ENCODE measurements at regions not wholly inside any gene's neighbourhood (a gene's known extent, or its start where the extent isn't known, plus 50 kb on each side); places are given as distances from the start of the nearest gene placed in this dataset.
"Not testable (repeated sequence)": the region's sequence is repeated elsewhere in the genome, so short reads cannot be mapped to it uniquely, and the experiment has no call there.

- DNase-seq (ENCODE audit: low spot score) = no peak
Observed at GRCh38 chrX:124426288-124427169, 80.2 kb downstream of the SH2D1A start.

GRCh38 chrX:124433186-124433585 is 86.8 kb downstream of the SH2D1A start:
- DNase-seq (ENCODE audit: low spot score) = no peak

GRCh38 chrX:124435616-124436015 is 89.3 kb downstream of the SH2D1A start:
- no peak for DNase-seq (ENCODE audit: low spot score)

GRCh38 chrX:124440695-124441094 is 94.3 kb downstream of the SH2D1A start:
- no peak for DNase-seq (ENCODE audit: low spot score)

- DNase-seq (ENCODE audit: low spot score) = no peak
Observed at GRCh38 chrX:124441971-124442590, 95.7 kb downstream of the SH2D1A start.

- no peak for DNase-seq (ENCODE audit: low spot score)
Observed at GRCh38 chrX:124455966-124456365, 109.6 kb downstream of the SH2D1A start.

GRCh38 chrX:124459851-124460250 is 113.5 kb downstream of the SH2D1A start:
- not testable (repeated sequence) for DNase-seq (ENCODE audit: low spot score)

GRCh38 chrX:124462931-124463330 is 116.6 kb downstream of the SH2D1A start:
- DNase-seq (ENCODE audit: low spot score) = no peak

GRCh38 chrX:124467202-124467601 is 120.8 kb downstream of the SH2D1A start:
- no peak for DNase-seq (ENCODE audit: low spot score)

- DNase-seq (ENCODE audit: low spot score) = no peak
Observed at GRCh38 chrX:124475358-124475757, 129.0 kb downstream of the SH2D1A start.

- DNase-seq (ENCODE audit: low spot score) = no peak
Observed at GRCh38 chrX:124476562-124476961, 130.2 kb downstream of the SH2D1A start.

- DNase-seq (ENCODE audit: low spot score) = no peak
Observed at GRCh38 chrX:124478046-124478445, 131.7 kb downstream of the SH2D1A start.

- DNase-seq (ENCODE audit: low spot score) = no peak
Observed at GRCh38 chrX:124488412-124489161, 142.2 kb downstream of the SH2D1A start.

GRCh38 chrX:124493984-124494383 is 147.6 kb downstream of the SH2D1A start:
- DNase-seq (ENCODE audit: low spot score) = no peak

GRCh38 chrX:124497386-124497785 is 151.0 kb downstream of the SH2D1A start:
- no peak for DNase-seq (ENCODE audit: low spot score)

- no peak for DNase-seq (ENCODE audit: low spot score)
Observed at GRCh38 chrX:124501586-124501985, 155.2 kb downstream of the SH2D1A start.

GRCh38 chrX:124502166-124502565 is 155.8 kb downstream of the SH2D1A start:
- DNase-seq (ENCODE audit: low spot score) = no peak

GRCh38 chrX:124502599-124502998 is 156.2 kb downstream of the SH2D1A start:
- DNase-seq (ENCODE audit: low spot score) = no peak

GRCh38 chrX:124504111-124504983 is 158.0 kb downstream of the SH2D1A start:
- DNase-seq (ENCODE audit: low spot score) = no peak

- no peak for DNase-seq (ENCODE audit: low spot score)
Observed at GRCh38 chrX:124506066-124506465, 159.7 kb downstream of the SH2D1A start.

- DNase-seq (ENCODE audit: low spot score) = no peak
Observed at GRCh38 chrX:124507246-124507645, 160.9 kb downstream of the SH2D1A start.

GRCh38 chrX:124518885-124519284 is 172.5 kb downstream of the SH2D1A start:
- DNase-seq (ENCODE audit: low spot score) = no peak

Measured in CD4-positive, alpha-beta T cell treated with Interleukin-6 at 100 ng/mL for 8 hours (primary cell).